Right lobe of liver (tissue), 4 donors: ENCODE measurements at regions not wholly inside any gene's neighbourhood (a gene's known extent, or its start where the extent isn't known, plus 50 kb on each side); places are given as distances from the start of the nearest gene placed in this dataset.

Experiments
- CTCF ChIP-seq, 4 donors: fragments of 200-600 bp in 3 of 4; fragments of 450-650 bp in 1 of 4; IDR thresholded peaks; one replicate each; pipeline versions ENCODE4 v1.5.1 to v1.8.0; 2016 to 2022; ENCODE audit warnings: antibody characterized with exemption in 4 of 4, mild to moderate bottlenecking in 2 of 4
- POLR2A ChIP-seq: fragments of 450-650 bp; IDR thresholded peaks from one replicate; pipeline ENCODE4 v1.6.1; 2017; ENCODE audit warnings: antibody characterized with exemption, mild to moderate bottlenecking
- donor health status: DM: no; HTN: no; CAD: no.
- donor health status: DM: no; HTN: no; CAD: no.
- donor health status: DM: no; HTN: yes; CAD: no.

- TF ChIP-seq CTCF (IDR thresholded peaks at IDR 0.05) (no peak), POLR2A (no peak)
Observed at GRCh38 chr2:195413944-195414343, 243.1 kb upstream of the SLC39A10 start.
